Stomach (tissue), 4 donors: ENCODE measurements at regions not wholly inside any gene's neighbourhood (a gene's known extent, or its start where the extent isn't known, plus 50 kb on each side); places are given as distances from the start of the nearest gene placed in this dataset.

Source experiments
- CTCF ChIP-seq, 7 experiments: fragments of 450-650 bp in 4 of 7; fragments of 200-600 bp in 3 of 7; sonication (generic) in 3 of 7; IDR thresholded peaks; one replicate each; pipeline ENCODE4 v1.5.1; 2016 to 2019; ENCODE audit warnings: antibody characterized with exemption in 7 of 7, control low read depth in 2 of 7, mild to moderate bottlenecking in 1 of 7
- EP300 ChIP-seq: sonication (generic); formaldehyde crosslinking; IDR thresholded peaks from one replicate; pipeline ENCODE4 v1.6.1; 2017; ENCODE audit warnings: antibody characterized with exemption

GRCh38 chr5:97629276-97629675 is 446.2 kb upstream of the RIOK2 start:
- TF ChIP-seq CTCF (IDR thresholded peaks at IDR 0.05) (no peak), EP300 (no peak)
